Left colon (tissue), 2 donors: ENCODE measurements at regions not wholly inside any gene's neighbourhood (a gene's known extent, or its start where the extent isn't known, plus 50 kb on each side); places are given as distances from the start of the nearest gene placed in this dataset.

Source experiments
- ATAC-seq: fragments of 200-7000 bp; cut with Tn5 transposase; one replicate; pipeline ENCODE4 v1.9.1; 2020; ENCODE audit warnings: mild to moderate bottlenecking, moderate library complexity
- DNase-seq, 2 donors: peaks; one replicate each; pipeline ENCODE4 v3.0.0-alpha.2; 2020
- intact Hi-C, 2 donors: fragments of 100-400 bp; cut with DNase I in 1 of 2; cut with micrococcal nuclease in 1 of 2; formaldehyde crosslinking; loops; one replicate each; pipeline versions ENCODE4 v1.11.2 to v1.14.0; 2022; cut with DNase I, micrococcal nuclease
- donor health status: DM: no; HTN: no; CAD: no.
- donor health status: DM: yes; HTN: yes; CAD: no.

DNA sequence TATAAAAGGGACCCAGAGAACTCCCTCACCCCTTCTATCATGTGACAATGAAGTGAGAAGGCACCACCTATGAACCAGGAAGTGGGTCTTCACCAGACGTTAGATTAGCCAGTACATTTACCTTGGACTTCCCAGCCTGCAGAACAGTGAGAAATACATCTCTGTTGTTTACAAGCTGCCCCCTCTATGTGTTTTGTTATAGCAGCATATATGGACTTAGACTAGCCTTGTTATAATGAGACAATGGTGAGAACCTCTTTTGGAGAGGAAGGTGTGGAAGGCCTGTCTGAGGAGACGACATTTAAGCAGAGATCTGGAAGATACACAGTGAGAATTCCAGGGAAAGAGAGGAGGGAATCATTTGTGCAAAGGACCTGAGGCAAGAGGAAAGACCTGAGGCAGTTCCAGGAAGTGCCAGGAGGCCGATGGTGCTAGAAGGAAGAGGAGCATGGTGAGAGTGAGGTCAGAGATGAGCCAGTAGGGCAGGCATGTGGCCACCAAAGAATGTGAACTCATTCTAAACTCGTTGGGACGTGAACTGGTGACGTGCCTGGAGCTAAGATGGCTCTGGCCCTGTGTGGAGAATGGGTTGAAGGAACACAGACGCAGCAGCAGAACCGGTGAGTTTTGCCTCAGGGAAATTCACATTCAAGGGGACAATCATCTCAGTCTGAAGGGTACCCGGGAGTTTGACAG is 98.9 kb upstream of the IRF2BP2 start:
- DNase-seq = no peak
- intact Hi-C loops = no loop called here
- no peak for ATAC-seq

DNA sequence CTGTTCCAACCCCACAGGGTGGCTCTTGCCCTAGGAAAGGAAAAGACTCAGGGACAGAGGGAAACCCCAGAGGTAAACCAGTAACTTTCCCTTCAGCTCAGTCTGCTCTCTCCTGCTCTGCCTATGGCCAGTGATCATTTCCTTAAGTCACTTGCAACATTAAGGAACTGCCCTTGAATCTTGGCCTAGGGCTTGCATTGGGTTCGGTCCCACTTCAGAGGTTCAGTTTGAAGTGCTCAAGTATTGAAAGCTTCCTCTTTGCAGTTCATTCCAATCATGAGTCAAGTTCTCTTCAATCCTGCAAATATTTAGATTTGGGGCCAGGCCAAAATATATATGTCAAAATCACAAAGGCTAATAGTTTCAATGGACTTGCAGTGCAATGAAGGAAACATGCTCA is 97.7 kb upstream of the IRF2BP2 start:
- ATAC-seq (no peak), DNase-seq (peak in 1 of 2 donors; percentile 23)
- intact Hi-C loops = no loop called here

DNA sequence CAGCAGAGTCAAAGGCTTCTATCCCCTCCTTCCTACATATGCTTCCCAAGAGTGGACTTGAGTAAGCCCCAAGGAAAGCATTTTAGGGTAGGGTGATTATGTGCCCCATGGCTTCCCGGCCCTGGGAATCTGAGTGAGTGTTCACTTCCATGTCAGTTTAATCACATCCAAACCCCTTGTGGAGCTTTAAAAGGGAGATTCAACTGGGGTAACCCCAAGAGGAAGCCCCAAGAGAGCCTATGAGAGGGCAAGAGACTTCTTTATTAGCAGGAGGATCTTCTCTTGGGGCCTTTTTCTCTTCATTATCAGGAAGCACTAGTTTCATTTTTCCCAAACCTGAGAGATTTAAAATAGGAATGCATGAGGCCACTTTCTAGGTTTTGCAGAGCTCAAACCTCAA is 97.0 kb upstream of the IRF2BP2 start:
- ATAC-seq = no peak
- DNase-seq = no peak
- intact Hi-C loops = no loop called here

DNA sequence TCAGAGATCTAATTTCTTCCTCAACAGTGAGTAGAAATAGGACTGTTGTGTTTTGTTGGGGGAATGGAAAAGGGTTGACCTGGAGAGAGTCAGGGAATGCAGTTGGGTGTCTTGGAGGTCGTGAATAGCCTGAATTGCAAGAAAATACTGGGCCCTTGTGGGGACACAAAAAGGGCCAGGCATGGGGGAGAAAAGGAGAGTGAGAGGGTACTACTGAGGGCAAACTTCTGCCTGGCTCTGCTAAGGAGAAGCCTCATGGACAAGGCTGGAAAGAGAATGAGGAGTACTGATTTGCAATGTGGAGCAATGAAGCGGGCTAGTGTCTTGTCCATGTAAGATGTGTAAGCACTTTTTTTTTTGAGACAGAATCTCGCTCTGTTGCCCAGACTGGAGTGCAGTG is 96.2 kb upstream of the IRF2BP2 start:
- intact Hi-C loops = no loop called here
- DNase-seq = no peak
- ATAC-seq = no peak

DNA sequence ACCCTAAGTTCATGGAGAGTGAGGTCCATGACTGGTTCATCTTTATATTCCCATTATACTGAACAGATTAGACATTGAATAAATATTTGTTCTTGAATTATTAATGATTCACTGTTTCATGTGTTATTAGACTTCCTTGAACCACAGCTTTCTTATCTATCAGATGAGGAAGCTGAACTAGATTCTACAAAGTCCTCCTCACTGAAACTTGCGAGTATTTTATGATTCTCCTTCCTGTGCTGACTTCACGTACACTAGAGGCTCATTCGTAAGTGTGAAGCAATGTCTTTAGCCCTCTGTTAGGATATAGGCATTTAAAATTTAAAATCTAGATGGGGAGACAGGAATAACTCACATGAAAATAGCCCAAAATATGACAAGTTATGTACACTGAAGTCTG is 95.6 kb upstream of the IRF2BP2 start:
- no peak for DNase-seq
- no peak for ATAC-seq
- intact Hi-C loops = no loop called here

DNA sequence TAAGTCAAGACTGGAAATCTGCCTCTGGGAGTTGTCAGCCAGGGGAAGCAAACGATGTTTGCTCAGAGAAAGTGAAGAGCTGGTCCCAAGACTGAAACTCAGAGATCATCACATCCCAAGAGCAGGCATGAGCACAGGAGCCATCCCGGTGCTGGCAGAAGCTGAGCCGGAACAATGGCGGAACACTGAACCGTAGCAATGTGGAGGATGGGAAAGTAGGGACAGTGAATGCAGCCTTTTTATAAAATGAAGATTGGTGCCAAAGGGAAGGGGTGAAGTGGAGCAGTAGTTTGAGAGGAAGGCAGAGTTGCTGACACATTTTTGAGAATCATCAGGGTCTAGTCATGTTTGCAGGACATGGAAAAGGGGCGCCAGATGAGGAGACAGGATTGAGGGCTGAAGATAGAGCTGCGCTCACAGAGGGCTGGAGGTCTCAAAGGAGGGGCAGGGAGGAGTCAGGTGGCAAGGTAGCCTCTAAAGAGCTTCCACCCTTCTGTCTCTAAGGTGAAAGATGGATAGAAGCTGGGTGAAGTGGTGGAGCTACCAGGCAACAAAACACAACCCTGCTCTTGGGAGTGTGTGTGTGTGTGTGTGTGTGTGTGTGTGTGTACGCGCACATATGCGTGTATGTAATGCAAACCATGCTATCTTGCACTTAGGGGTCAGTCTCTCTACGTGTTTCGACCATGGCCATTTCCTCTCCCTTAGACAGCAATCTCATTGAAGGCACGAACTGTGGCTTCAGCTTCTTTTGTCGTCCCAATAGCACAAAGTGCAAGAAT is 94.3 kb upstream of the IRF2BP2 start:
- ATAC-seq (no peak), DNase-seq (peak in 1 of 2 donors; percentile 16)
- intact Hi-C loops = no loop called here

DNA sequence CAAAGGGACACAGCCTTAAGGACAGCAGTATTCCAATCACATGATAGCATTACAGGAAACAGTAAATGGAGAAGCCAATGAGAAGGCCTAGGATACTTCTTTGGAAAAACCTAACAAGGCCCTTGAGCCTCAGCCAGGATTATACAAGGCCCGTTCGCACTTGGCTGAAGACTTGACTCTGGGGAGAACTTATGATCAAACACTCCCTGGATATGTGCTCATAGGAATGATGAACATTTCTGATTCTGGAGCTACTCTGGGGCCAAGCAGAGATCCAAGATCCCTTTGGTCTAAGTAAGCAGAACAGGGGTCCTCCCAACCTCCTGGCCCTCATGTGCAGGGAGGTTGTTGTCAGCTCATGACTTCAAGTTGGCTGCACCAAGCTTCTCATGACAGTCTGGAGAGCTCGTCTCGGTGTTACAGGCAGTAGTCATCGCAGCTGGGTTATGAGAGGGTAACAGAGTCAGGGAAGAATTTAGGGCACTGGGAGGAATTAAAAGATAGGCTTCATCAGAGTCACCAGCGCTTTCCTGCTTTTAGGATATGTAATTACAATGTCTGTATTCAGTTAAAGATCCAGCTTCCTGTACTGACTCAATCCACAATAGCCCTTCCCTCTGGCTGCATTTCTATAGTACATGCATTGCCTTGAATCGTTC is 92.5 kb upstream of the IRF2BP2 start:
- DNase-seq = peak in 1 of 2 donors; percentile 34

DNA sequence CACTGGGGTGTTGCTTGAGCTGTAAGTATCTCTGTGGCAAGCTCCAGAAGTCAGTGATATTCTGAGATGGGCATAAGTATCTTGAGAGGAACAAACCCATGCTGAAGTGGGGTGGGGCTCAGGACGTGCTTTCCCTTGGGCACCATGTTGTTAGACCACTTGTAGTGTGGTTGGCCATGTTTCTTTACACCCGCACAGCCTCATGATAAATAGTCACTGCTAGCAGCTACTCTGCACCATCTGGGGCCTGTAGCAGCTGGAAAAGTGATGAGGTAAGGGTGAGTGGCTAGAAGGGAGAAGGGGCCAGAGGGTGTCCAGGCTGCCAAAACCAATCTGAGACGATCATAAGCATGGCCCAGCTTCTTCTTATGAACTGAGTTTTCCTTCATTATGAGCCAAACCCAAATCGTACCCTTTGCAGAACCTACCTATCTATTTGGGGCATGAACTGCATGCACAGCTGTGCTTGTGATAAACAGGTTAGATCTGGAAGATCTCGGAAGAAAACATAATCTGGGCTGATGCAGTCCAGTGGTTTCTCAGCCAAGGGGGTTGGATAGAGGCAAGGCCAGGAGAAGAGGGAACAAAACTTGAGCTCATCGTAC is 91.9 kb upstream of the IRF2BP2 start:
- DNase-seq = peak in 1 of 2 donors; percentile 16

More for the DNA sequence above, 92.5 kb upstream of the IRF2BP2 start:
- ATAC-seq = peak; percentile 73
- intact Hi-C loops = no loop called here

DNA sequence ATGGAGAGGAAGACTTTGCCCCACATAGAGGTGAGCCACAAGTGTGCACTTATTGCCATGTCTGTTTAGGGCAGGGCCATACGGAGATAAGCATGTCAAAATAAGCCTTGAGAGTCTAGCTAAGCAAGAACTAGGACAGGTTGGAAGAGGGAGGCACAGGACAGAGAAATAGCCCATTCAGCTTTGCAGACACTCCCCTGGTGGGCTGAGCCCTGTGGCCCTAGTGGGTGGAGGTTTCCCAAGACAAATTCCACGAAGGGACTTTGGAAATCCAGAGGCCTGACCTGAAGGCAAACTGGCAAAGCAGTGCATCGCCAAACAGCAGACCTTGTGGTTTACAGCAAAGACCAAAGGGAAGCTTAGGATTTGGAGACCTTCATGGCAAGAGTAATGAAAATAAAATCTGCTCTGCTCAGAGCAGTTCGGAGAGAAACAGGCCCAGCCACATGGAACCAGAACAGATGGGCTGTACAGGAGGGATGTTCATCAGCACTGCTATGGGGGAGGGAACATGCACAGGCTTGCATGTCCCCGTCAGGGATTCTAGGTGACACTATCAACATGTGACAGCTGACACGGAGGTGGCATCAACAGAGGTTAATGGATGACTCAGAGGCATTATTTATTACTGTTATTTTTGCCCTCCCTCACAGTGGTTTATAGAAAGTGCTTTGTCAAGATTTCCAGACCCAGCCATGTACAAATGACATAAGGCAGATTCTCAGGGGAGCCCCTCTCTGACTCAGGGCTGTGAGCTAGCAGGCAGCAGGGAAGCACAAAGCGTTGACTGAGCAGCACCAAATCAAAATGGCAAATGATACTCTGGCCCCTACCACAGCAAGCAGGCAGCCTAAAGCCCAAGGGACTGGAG is 90.1 kb upstream of the IRF2BP2 start:
- intact Hi-C loops = no loop called here
- ATAC-seq = peak; percentile 91
- no peak for DNase-seq

More for the DNA sequence above, 91.9 kb upstream of the IRF2BP2 start:
- ATAC-seq = no peak
- intact Hi-C loops = no loop called here

DNA sequence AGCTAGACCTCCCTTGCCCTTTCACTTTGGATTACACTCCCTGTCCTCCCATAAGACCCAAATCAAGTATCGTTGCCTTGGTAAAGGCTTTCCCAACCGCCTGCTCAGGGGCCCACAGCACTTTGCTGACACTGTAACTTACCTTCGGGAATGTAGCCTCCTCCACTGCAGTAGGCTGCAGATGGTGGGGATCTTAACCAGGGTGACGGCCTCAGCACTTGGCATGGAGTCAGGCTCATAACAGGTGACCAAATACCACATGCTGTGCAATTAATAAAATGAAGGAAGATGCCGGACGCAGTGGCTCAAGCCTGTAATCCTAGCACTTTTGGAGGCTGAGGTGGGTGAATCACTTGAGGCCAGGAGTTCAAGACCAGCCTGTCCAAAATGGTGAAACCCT is 88.7 kb upstream of the IRF2BP2 start:
- ATAC-seq (no peak), DNase-seq (no peak)
- intact Hi-C loops = no loop called here

DNA sequence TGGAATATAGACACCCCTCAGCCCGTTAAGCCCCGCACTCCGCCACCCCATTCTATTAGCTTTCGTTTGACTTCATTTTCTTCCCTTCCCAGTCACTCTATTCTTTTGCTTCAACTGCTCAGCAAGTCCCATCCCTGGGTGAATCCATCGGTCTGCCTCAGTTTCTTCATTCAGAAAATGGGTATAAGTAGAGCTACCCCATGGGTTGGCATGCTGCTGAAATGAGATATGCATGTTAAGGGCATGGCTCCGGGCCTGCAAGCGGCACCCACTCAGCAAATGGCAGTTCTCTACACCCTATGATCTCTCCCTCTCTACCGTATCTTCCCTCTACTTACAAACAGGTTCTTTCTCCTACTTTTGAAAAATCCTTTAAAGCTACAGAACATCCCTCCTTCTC is 87.8 kb upstream of the IRF2BP2 start:
- intact Hi-C loops = no loop called here

DNA sequence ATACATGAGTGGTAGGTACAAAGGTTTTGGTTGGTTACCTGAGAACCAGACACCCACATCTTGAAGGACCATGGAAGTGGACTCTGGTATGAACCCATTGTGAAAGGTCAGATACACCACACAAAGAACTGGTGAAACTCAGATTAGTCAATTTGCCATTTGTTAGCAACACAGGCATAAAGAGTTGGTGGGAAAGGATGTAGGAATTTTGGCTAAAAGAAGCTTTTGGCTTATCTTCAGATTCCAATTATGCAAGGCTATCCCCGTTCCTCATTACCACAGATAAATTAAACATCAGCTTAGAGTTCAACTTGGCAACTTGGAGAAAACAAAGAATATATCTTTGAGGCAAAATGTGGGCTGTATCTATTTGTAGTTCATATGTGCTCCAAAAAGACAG is 87.0 kb upstream of the IRF2BP2 start:
- DNase-seq (no peak), ATAC-seq (no peak)
- intact Hi-C loops = no loop called here

More for the DNA sequence above, 87.8 kb upstream of the IRF2BP2 start:
- ATAC-seq = no peak
- DNase-seq = no peak

DNA sequence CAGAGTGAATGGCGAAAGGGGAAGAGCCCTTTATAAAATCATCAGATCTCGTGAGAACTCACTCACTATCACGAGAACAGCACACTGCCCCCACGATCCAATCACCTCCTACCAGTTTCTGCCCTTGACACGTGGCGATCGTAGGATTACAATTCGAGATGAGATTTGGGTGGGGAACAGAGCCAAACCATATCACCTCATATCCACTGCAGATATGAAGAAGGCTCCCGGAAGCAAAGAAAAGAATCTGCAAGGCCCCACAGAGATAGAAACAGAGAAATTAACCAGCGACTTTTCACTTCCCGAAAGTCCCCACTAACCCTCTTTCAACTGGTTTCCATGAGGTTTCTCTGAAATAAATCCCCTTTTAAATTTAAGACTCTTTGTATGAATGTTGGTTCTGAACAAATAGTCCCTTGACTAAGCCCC is 86.2 kb upstream of the IRF2BP2 start:
- ATAC-seq (no peak), DNase-seq (no peak)
- intact Hi-C loops = no loop called here

DNA sequence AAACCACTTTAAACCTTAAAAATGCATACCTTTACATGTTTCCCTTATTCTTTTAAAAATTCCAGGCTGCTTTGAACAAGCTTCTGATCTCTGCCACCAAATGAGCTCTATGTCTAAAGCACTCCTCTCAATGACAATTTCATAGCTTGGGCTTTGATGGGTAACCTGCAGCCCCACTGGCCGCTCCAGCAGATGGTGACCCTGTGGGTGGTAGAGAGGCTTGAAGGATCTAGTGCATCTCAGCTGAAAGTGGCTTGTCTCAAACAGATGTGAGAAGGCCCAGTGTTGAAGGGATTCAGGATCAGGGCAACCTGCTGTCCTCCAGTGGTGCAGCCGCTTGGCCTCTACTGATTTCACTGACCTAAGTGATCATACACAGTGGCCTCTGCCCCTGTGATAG is 84.7 kb upstream of the IRF2BP2 start:
- intact Hi-C loops = no loop called here
- DNase-seq = no peak
- ATAC-seq = no peak

DNA sequence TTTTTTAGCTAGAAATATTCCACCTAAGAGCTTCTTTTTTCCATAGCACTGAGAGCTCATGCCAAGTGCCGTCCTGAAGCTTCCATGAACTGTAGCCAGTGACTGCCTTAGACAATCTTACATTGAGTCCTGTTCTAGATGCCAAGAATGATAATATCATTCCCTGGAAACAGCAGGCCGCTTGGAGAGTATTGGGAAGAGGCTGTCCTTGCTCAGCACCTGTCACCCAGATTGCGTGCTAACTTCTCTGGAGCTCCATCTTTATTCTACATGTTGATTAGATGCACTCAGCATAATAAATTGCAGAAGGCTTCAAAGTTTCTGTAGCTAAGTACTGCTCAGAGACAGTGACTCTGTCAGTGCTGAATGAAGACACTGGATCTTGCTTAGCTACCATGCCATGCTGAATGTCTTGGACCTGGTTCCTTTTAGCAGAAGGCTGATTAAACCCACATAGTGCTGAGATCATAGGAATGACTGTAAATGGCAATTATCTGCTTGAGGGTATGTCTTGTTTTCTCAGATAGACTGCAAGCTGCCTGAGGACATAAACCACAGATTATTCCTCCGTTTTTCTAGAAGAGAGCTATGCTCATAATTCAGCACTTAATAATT is 83.1 kb upstream of the IRF2BP2 start:
- ATAC-seq (no peak), DNase-seq (no peak)
- intact Hi-C loops = no loop called here

DNA sequence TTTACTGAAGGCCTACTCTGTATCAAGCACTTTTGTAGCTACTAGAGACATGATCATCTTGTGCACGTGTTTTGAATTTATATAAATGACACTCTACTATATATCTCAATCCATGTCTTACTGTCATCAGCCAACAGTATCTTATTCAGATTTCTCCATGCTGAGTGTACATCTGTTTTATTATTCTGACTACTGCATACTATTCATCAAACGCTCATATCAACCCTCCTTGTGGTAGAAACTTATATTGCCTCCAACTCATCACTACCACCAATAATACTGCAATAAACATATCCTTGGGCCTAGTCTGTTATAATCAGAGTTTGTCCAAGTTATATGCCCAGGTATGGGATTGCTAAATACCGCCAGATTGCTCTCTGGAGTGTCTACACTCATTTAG is 81.6 kb upstream of the IRF2BP2 start:
- peak; percentile 95 for ATAC-seq
- DNase-seq = no peak
- intact Hi-C loops = no loop called here

DNA sequence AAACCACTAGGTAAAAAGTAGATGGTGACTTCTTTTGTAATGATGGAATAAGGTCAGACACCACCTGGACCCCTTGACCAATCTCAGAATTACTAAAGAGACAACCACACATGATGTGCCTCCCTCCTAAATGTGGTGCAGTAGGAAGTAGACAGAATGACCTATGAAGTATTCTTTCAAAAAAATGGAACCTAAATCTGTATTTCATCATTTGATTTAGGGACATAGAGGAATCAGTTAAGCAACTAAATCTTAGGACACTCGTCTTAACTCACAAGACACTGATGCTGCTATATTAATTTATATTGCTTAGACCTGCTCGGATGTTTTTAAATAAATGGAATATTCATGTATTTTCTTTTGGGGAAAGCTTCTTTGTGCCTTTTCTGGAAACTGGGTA is 80.9 kb upstream of the IRF2BP2 start:
- ATAC-seq = no peak
- intact Hi-C loops = no loop called here
- no peak for DNase-seq

DNA sequence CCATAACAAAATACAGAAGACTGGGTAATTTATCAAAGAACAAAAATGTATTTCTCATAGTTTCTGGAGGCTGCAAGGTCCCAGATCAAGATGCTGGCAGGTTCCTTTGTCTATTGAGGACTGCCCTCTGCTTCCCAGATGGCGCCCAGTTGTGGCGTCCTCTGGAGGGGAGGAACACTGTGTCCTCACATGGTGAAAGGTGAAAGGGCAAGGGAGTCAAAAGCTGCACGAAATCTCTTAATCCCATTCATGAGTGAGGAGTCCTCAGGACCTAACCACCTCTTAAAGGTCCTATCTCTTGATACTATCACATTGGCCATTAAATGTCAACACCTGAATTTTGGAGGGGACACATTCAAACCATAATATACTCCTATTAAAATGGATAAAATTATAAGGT is 79.3 kb upstream of the IRF2BP2 start:
- ATAC-seq = no peak
- no peak for DNase-seq
- intact Hi-C loops = no loop called here
